K562 (cell line): ENCODE measurements at regions not wholly inside any gene's neighbourhood (a gene's known extent, or its start where the extent isn't known, plus 50 kb on each side); places are given as distances from the start of the nearest gene placed in this dataset.

Experiments
- ATAC-seq: fragments of 200-7000 bp; cut with Tn5 transposase; 3 replicates; pipeline ENCODE4 v1.9.1; 2020; ENCODE audit warnings: moderate library complexity
- BruUV-seq: library from RNA; stranded (reverse); fragments of 400-500 nt; replicated peaks from 2 replicates; lab custom pipeline; 2021; lab: Mats Ljungman, UMichigan
- CTCF ChIA-PET: fragments of 300-600 bp; formaldehyde crosslinking; extraction: SDS; loops from one replicate; lab custom pipeline; 2021; ENCODE audit warnings: low intra/inter-chr PET ratio; lab: Yijun Ruan, JAX
- POLR2A ChIA-PET: fragments of 300-600, 350-650 bp; sonication (Branson Sonifier 250); formaldehyde crosslinking; extraction: SDS; loops from one replicate; lab custom pipeline; 2021; ENCODE audit warnings: antibody characterized with exemption, inconsistent platforms; lab: Yijun Ruan, JAX
- DNase-seq, 4 experiments: peaks; one replicate each; pipeline versions ENCODE4 v3.0.0 to v3.0.0-alpha.2; 2011 to 2018; ENCODE audit warnings: low spot score in 3 of 4, mixed read lengths in 3 of 4; ENCODE audit errors: extremely low read depth in 1 of 4
- FAIRE-seq: peaks from 2 replicates; lab custom pipeline; 2011; peaks lifted over from hg19 to GRCh38; lab: Jason Lieb, UNC
- H2AFZ ChIP-seq: 2 replicates; pipeline ENCODE4 v1.6.0; 2011; ENCODE audit warnings: low read depth, low read length, control low read depth, inconsistent platforms
- H3K27ac ChIP-seq: fragments of 200-600 bp; 3 replicates; pipeline ENCODE4 v1.8.0; 2011; ENCODE audit warnings: low read depth, mild to moderate bottlenecking, control low read depth, inconsistent platforms, low read length, moderate library complexity, mixed read lengths; ENCODE audit errors: extremely low read depth
- H3K27me3 ChIP-seq, 2 experiments: fragments of 300-600 bp in 1 of 2; 2 replicates in 1 of 2; 3 replicates in 1 of 2; pipeline versions ENCODE4 v1.6.0 to v1.8.0; 2011; ENCODE audit warnings: inconsistent platforms in 2 of 2, low read length in 2 of 2, mild to moderate bottlenecking in 1 of 2, mixed read lengths in 1 of 2, moderate library complexity in 1 of 2; ENCODE audit not compliant: control insufficient read depth in 2 of 2, insufficient read depth in 2 of 2
- H3K36me3 ChIP-seq: fragments of 300-600 bp; 3 replicates; pipeline ENCODE4 v1.8.0; 2011; ENCODE audit warnings: mild to moderate bottlenecking, low read length, inconsistent platforms; ENCODE audit not compliant: control insufficient read depth, insufficient read depth
- H3K4me1 ChIP-seq, 2 experiments: fragments of 200-600 bp in 1 of 2; replicated peaks in 1 of 2; 2 replicates in 1 of 2; 3 replicates in 1 of 2; pipeline versions ENCODE4 v1.5.1 to v1.8.0; 2011; ENCODE audit warnings: inconsistent platforms in 2 of 2, low read length in 2 of 2, mild to moderate bottlenecking in 1 of 2, mixed read lengths in 1 of 2, moderate library complexity in 1 of 2; ENCODE audit not compliant: control insufficient read depth in 2 of 2, insufficient read depth in 2 of 2
- H3K4me2 ChIP-seq: 2 replicates; pipeline ENCODE4 v1.6.1; 2011; ENCODE audit warnings: low read length, control low read depth, inconsistent platforms, mixed read lengths; ENCODE audit not compliant: insufficient read depth
- H3K4me3 ChIP-seq: fragments of 200-600 bp; sonication (generic), shearing (Covaris generic); 2 replicates; pipeline ENCODE4 v1.5.1; 2016; ENCODE audit warnings: control low read depth, inconsistent platforms
- H3K79me2 ChIP-seq: fragments of 200-600 bp; 3 replicates; pipeline ENCODE4 v1.8.0; 2011; ENCODE audit warnings: low read length, inconsistent platforms; ENCODE audit not compliant: control insufficient read depth, insufficient read depth
- H3K9ac ChIP-seq, 2 experiments: 2 replicates each; pipeline versions ENCODE4 v1.6.0 to v1.6.1; 2011; ENCODE audit warnings: low read depth in 2 of 2, low read length in 2 of 2, control low read depth in 1 of 2, inconsistent platforms in 1 of 2, mild to moderate bottlenecking in 1 of 2, mixed read lengths in 1 of 2; ENCODE audit not compliant: insufficient read depth in 1 of 2
- H3K9me1 ChIP-seq: one replicate; pipeline ENCODE4 v1.6.0; 2011; ENCODE audit warnings: inconsistent platforms, mild to moderate bottlenecking, low read length, moderate library complexity; ENCODE audit not compliant: control insufficient read depth, insufficient read depth
- H3K9me3 ChIP-seq: replicated peaks from 2 replicates; pipeline ENCODE4 v1.5.1; 2011; ENCODE audit warnings: low read depth, low read length, inconsistent platforms; ENCODE audit not compliant: control insufficient read depth, insufficient read depth
- H4K20me1 ChIP-seq: replicated peaks from 2 replicates; pipeline ENCODE4 v1.6.1; 2011; ENCODE audit warnings: low read length, inconsistent platforms, mixed read lengths; ENCODE audit not compliant: control insufficient read depth, insufficient read depth
- DIDO1 ChIP-seq: fragments of 450-650 bp; IDR thresholded peaks from 2 replicates; pipeline ENCODE4 v1.6.1; 2016; ENCODE audit warnings: low read depth, missing biosample characterization, missing genetic modification characterization
- GTF2E2 ChIP-seq: fragments of 200-800 bp; sonication (Bioruptor generic); IDR thresholded peaks from 2 replicates; pipeline ENCODE4 v1.6.1; 2016; ENCODE audit warnings: missing genetic modification characterization, missing compliant biosample characterization
- MCM2 ChIP-seq: fragments of 450-650 bp; IDR thresholded peaks from 2 replicates; pipeline ENCODE4 v1.6.1; 2017; ENCODE audit warnings: low read depth, mild to moderate bottlenecking
- NCOA4 ChIP-seq: fragments of 450-650 bp; IDR thresholded peaks from 2 replicates; pipeline ENCODE4 v1.6.1; 2018; ENCODE audit warnings: mild to moderate bottlenecking; ENCODE audit not compliant: partially characterized antibody
- RAD21 ChIP-seq, 2 experiments: fragments of 250-450 bp in 1 of 2; fragments of 450-650 bp in 1 of 2; sonication (Bioruptor Pico) in 1 of 2; formaldehyde crosslinking in 1 of 2; IDR thresholded peaks in 1 of 2; conservative IDR thresholded peaks in 1 of 2; 2 replicates each; pipeline versions ENCODE4 v1.4.0 to v1.8.0; 2020 to 2022; ENCODE audit warnings: mild to moderate bottlenecking in 2 of 2, moderate library complexity in 1 of 2
- TEAD4 ChIP-seq, 2 experiments: sonication (generic) in 1 of 2; formaldehyde crosslinking in 1 of 2; IDR thresholded peaks; 2 replicates each; pipeline versions ENCODE4 v1.6.1 to v1.8.0; 2012 to 2022; ENCODE audit warnings: borderline replicate concordance in 1 of 2, inconsistent platforms in 1 of 2, low read length in 1 of 2, mild to moderate bottlenecking in 1 of 2, missing genetic modification reagents in 1 of 2
- USF1 ChIP-seq: sonication (generic); formaldehyde crosslinking; IDR thresholded peaks from 2 replicates; pipeline ENCODE4 v1.9.0; 2022; ENCODE audit warnings: mild to moderate bottlenecking, missing genetic modification reagents
- ZBTB5 ChIP-seq: fragments of 450-650 bp; IDR thresholded peaks from 2 replicates; pipeline ENCODE4 v1.6.1; 2017; ENCODE audit warnings: antibody characterized with exemption
- ZFP36 ChIP-seq: fragments of 150-350 bp; IDR thresholded peaks from 2 replicates; pipeline ENCODE4 v1.6.1; 2018; ENCODE audit warnings: low read length, low read depth; ENCODE audit not compliant: partially characterized antibody
- ZFX ChIP-seq: sonication (generic); formaldehyde crosslinking; IDR thresholded peaks from 2 replicates; pipeline ENCODE4 v1.8.0; 2022; ENCODE audit warnings: mild to moderate bottlenecking, missing genetic modification reagents, moderate library complexity
- ZNF134 ChIP-seq: fragments of 250-450 bp; sonication (Bioruptor Pico); conservative IDR thresholded peaks from 2 replicates; pipeline ENCODE4 v1.4.0; 2020
- ZNF507 ChIP-seq: conservative IDR thresholded peaks from 2 replicates; pipeline ENCODE4 v1.6.1; 2017; ENCODE audit warnings: missing genetic modification characterization, missing compliant biosample characterization
- ZNF780A ChIP-seq: fragments of 250-450 bp; sonication (Bioruptor Pico); IDR thresholded peaks from 2 replicates; pipeline ENCODE4 v1.5.0; 2021; ENCODE audit warnings: mild to moderate bottlenecking
- WGBS: fragments of 100-300 bp; shearing (Covaris generic); methylation state at CpG from one replicate; pipeline ENCODE4 v1.1.6; 2016; ENCODE audit warnings: low coverage, mixed read lengths; ENCODE audit not compliant: insufficient coverage; ENCODE audit errors: missing lambda C conversion rate; 5-methylcytosine and 5-hydroxymethylcytosine counted together
- in situ Hi-C: fragments of 300-500 bp; cut with MboI; formaldehyde crosslinking; loops from 4 replicates; pipeline ENCODE4 v1.15.0; 2018; ENCODE audit warnings: inconsistent platforms, mixed read lengths
- intact Hi-C: fragments of 100-400 bp; cut with micrococcal nuclease; formaldehyde crosslinking; loops from 2 replicates; pipeline ENCODE4 v1.14.2; 2022

GRCh38 chr5:68159224-68159951 is 56.2 kb upstream of the PIK3R1 start:
- H3K4me3 ChIP-seq: no peak overlapping the region
- POLR2A ChIA-PET: no interaction called here
- no peak overlapping the region for H3K4me2 ChIP-seq
- no peak overlapping the region for H2AFZ ChIP-seq
- no peak for DNase-seq
- H3K4me1 ChIP-seq: no peaks in the 10 kb centered on the region
- no peak overlapping the region for H3K9ac ChIP-seq
- FAIRE-seq: no peak
- H3K9me3 ChIP-seq: no peaks in the 10 kb centered on the region
- no peaks in the 10 kb centered on the region for H3K36me3 ChIP-seq
- no peak for TF ChIP-seq MCM2
- no peak for TF ChIP-seq ZNF134 (CRISPR knock-in tag)
- no peak for ATAC-seq
- in situ Hi-C loops (no loop called here), intact Hi-C loops (no loop called here)
- no peaks in the 10 kb centered on the region for H3K79me2 ChIP-seq
- peaks cover 0 to 19% of the 10 kb centered on the region in 2 experiments; a peak in 2 of 5 replicates for H3K27me3 ChIP-seq
- 4% methylated on average over 14 of the region's 14 CpGs for WGBS
- H3K9me1 ChIP-seq: no peaks in the 10 kb centered on the region
- no peaks in the 10 kb centered on the region for H4K20me1 ChIP-seq
- no TSS peak for BruUV-seq
- CTCF ChIA-PET: no interaction called here
- no peak overlapping the region for H3K27ac ChIP-seq

GRCh38 chr5:68155940-68156339 is 59.6 kb upstream of the PIK3R1 start:
- ChIA-PET CTCF (no interaction called here), POLR2A (no interaction called here)
- Histone ChIP-seq H2AFZ (no peak overlapping the region), H3K4me2 (no peak overlapping the region), H3K27ac (no peak overlapping the region), H3K9me1 (no peaks in the 10 kb centered on the region), H3K36me3 (no peaks in the 10 kb centered on the region), H3K4me3 (no peak overlapping the region), H3K9ac (no peak overlapping the region), H3K9me3 (no peaks in the 10 kb centered on the region), H3K79me2 (no peaks in the 10 kb centered on the region), H4K20me1 (no peaks in the 10 kb centered on the region), H3K4me1 (no peaks in the 10 kb centered on the region), H3K27me3 (peaks cover 10 to 13% of the 10 kb centered on the region in 2 experiments; a peak in 3 of 5 replicates)
- ATAC-seq (no peak), DNase-seq (no peak), FAIRE-seq (no peak)
- in situ Hi-C loops (no loop called here), intact Hi-C loops (no loop called here)
- no TSS peak for BruUV-seq
- 22% methylated on average over 6 of the region's 6 CpGs for WGBS
- TF ChIP-seq USF1 (no peak), ZNF780A (CRISPR knock-in tag) (no peak), RAD21 (CRISPR knock-in tag; conservative IDR thresholded peaks at IDR 0.05 in 1 of 2, IDR thresholded peaks at IDR 0.05 in 1 of 2) (no peak), ZBTB5 (no peak), ZFX (no peak), ZFP36 (no peak), DIDO1 (tag) (no peak), NCOA4 (no peak), TEAD4 (IDR thresholded peaks at IDR 0.05; ENCODE audit: low read length) (no peak), TEAD4 (CRISPR knock-in tag; IDR thresholded peaks at IDR 0.05; ENCODE audit: borderline replicate concordance) (no peak), GTF2E2 (tag) (no peak), ZNF507 (tag) (no peak)
